IPS DF 6.9 (cell line): ENCODE measurements at regions not wholly inside any gene's neighbourhood (a gene's known extent, or its start where the extent isn't known, plus 50 kb on each side); places are given as distances from the start of the nearest gene placed in this dataset.
"Not testable (repeated sequence)": the region's sequence is repeated elsewhere in the genome, so short reads cannot be mapped to it uniquely, and the experiment has no call there.

Experiments
- DNase-seq: peaks from one replicate; pipeline ENCODE4 v3.0.0-alpha.2; 2013; ENCODE audit warnings: low read depth, low spot score
- H3K27ac ChIP-seq: one replicate; pipeline ENCODE4 v1.5.1; 2013; ENCODE audit warnings: low read length, control low read depth
- H3K27me3 ChIP-seq: 2 replicates; pipeline ENCODE4 v1.6.1; 2013; ENCODE audit warnings: mild to moderate bottlenecking, low read length; ENCODE audit not compliant: control insufficient read depth, insufficient read depth
- H3K36me3 ChIP-seq: 2 replicates; pipeline ENCODE4 v1.6.1; 2013; ENCODE audit warnings: low read length; ENCODE audit not compliant: control insufficient read depth, insufficient read depth
- H3K4me1 ChIP-seq: 2 replicates; pipeline ENCODE4 v1.6.1; 2013; ENCODE audit warnings: low read length; ENCODE audit not compliant: control insufficient read depth, insufficient read depth
- H3K4me3 ChIP-seq: 2 replicates; pipeline ENCODE4 v1.5.1; 2013; ENCODE audit warnings: mild to moderate bottlenecking, low read length
- H3K9me3 ChIP-seq: 2 replicates; pipeline ENCODE4 v1.6.1; 2013; ENCODE audit warnings: low read length, inconsistent platforms; ENCODE audit not compliant: control insufficient read depth, insufficient read depth
- WGBS: extraction: QIAGEN DNeasy Blood & Tissue Kit; methylation state at CpG from one replicate; pipeline ENCODE4 v1.1.7; 2013; ENCODE audit warnings: mixed read lengths, missing lambda C conversion rate; ENCODE audit not compliant: insufficient read length, insufficient coverage; 5-methylcytosine and 5-hydroxymethylcytosine counted together

DNA sequence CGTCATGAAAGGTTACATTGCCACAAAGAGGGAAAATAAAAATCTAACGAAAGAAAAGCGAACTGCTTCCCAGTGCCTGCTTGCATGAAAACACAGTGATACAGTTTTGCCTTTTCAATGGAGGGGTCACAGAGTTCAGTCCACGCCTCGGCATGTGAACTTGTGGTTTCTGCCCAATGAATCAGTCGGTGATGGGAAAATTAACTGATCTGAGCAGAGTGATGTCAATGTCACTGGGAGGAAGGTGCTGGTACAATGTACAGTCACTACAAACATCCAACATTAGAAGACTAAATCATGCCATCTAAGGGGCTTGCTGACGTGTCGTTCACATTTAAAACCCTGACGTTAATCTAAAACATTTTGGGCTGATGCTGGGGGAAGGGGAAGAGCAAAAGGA is 151.8 kb upstream of the MSX2 start:
- Histone ChIP-seq H3K9me3 (no peaks in the 10 kb centered on the region), H3K27ac (no peak overlapping the region), H3K36me3 (no peaks in the 10 kb centered on the region), H3K27me3 (no peaks in the 10 kb centered on the region), H3K4me1 (no peaks in the 10 kb centered on the region), H3K4me3 (no peak overlapping the region)
- WGBS = no CpG with 5 or more reads among the region's 9 CpGs
- no peak for DNase-seq

DNA sequence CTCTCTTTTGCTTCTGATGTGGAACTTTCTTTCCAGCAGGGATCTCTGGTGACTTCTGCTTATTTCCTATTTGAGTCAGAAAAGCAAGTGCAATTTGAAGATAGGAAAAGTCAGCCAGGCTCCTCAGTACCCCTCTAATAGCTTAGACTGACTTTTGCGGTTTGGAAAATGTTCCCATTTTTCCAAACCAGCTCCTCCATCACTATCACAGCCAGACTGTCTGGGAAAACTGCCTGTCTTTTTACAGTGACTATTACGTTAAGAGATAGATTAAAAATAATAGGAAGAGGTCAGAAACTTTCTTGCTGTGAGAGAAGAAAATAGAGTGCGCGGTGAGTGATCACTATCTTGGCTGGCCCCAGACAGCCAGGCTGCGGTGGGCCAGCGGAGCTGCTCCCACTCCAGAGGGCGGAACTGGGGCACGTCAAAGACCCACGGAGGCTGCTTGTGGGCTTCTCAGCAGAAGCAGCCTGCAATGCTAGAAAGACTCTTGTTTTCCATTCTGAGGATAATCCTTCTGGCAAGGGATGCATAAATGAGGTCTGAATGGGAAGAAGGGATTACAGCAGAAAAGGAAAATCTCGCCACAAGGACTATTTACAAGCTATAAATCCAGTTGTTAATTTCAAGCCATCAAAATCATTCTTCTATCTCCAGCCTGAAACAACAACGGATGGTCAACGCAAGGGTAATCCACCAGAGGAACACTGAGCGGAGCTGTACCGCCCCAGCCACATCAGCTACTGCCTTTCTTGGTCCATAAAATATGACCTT is 151.0 kb upstream of the MSX2 start:
- Histone ChIP-seq H3K36me3 (no peaks in the 10 kb centered on the region), H3K27ac (no peak overlapping the region), H3K27me3 (no peaks in the 10 kb centered on the region), H3K4me3 (no peak overlapping the region), H3K4me1 (no peaks in the 10 kb centered on the region), H3K9me3 (no peaks in the 10 kb centered on the region)
- WGBS = no CpG with 5 or more reads among the region's 14 CpGs
- DNase-seq = no peak

- no peaks in the 10 kb centered on the region for H3K9me3 ChIP-seq
- H3K4me3 ChIP-seq = no peak overlapping the region
- no peaks in the 10 kb centered on the region for H3K27me3 ChIP-seq
- no peak for DNase-seq
- no peaks in the 10 kb centered on the region for H3K4me1 ChIP-seq
- no peak overlapping the region for H3K27ac ChIP-seq
- H3K36me3 ChIP-seq = no peaks in the 10 kb centered on the region
- WGBS = no CpG with 5 or more reads among the region's 2 CpGs
These were observed 149.3 kb upstream of the MSX2 start for GRCh38 chr5:174575043-174575442.

DNA sequence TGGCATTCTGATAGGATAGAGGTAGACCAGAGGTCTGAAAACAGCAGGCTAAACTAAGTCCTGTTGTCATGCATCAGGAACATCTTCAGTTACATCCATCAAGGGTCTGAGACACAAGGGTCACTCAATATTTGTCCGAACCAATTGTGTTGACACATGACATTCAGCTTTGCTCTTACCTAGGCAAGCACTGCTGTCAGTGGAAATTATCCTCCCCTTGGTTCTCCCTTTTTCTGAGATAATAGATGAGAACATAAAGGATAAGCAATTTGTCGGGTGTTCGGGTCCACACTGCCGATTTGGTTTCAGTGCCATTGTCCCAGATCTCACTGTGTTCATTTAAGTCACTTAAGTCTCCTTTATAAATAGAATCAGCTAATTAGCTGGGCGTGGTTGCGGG is 148.3 kb upstream of the MSX2 start:
- Histone ChIP-seq H3K4me3 (no peak overlapping the region), H3K9me3 (no peaks in the 10 kb centered on the region), H3K36me3 (no peaks in the 10 kb centered on the region), H3K27me3 (no peaks in the 10 kb centered on the region), H3K4me1 (no peaks in the 10 kb centered on the region), H3K27ac (no peak overlapping the region)
- DNase-seq = no peak
- WGBS = no CpG with 5 or more reads among the region's 6 CpGs

- Histone ChIP-seq H3K9me3 (no peaks in the 10 kb centered on the region), H3K27ac (no peak overlapping the region), H3K4me1 (no peaks in the 10 kb centered on the region), H3K36me3 (no peaks in the 10 kb centered on the region), H3K4me3 (no peak overlapping the region), H3K27me3 (no peaks in the 10 kb centered on the region)
- no CpG with 5 or more reads among the region's 5 CpGs for WGBS
- peak; percentile 50 for DNase-seq
These were observed 142.9 kb upstream of the MSX2 start for GRCh38 chr5:174581479-174581878.

- no peak overlapping the region for H3K27ac ChIP-seq
- no peaks in the 10 kb centered on the region for H3K4me1 ChIP-seq
- no peaks in the 10 kb centered on the region for H3K9me3 ChIP-seq
- WGBS = no CpG with 5 or more reads among the region's 4 CpGs
- no peaks in the 10 kb centered on the region for H3K36me3 ChIP-seq
- no peaks in the 10 kb centered on the region for H3K27me3 ChIP-seq
- no peak for DNase-seq
- no peak overlapping the region for H3K4me3 ChIP-seq
These were observed 142.5 kb upstream of the MSX2 start for GRCh38 chr5:174581894-174582293.

- H3K27ac ChIP-seq = no peak overlapping the region
- no peaks in the 10 kb centered on the region for H3K9me3 ChIP-seq
- WGBS = no CpG with 5 or more reads among the region's 4 CpGs
- no peaks in the 10 kb centered on the region for H3K4me1 ChIP-seq
- H3K36me3 ChIP-seq = no peaks in the 10 kb centered on the region
- DNase-seq = no peak
- no peaks in the 10 kb centered on the region for H3K27me3 ChIP-seq
- H3K4me3 ChIP-seq = no peak overlapping the region
These were observed 141.3 kb upstream of the MSX2 start for GRCh38 chr5:174583071-174583470.

- H3K36me3 ChIP-seq = no peaks in the 10 kb centered on the region
- WGBS = no CpG with 5 or more reads among the region's 2 CpGs
- no peak overlapping the region for H3K27ac ChIP-seq
- H3K27me3 ChIP-seq = no peaks in the 10 kb centered on the region
- H3K4me1 ChIP-seq = no peaks in the 10 kb centered on the region
- no peak for DNase-seq
- no peak overlapping the region for H3K4me3 ChIP-seq
- no peaks in the 10 kb centered on the region for H3K9me3 ChIP-seq
These were observed 138.9 kb upstream of the MSX2 start for GRCh38 chr5:174585472-174585871.

GRCh38 chr5:174586163-174586562 is 138.2 kb upstream of the MSX2 start:
- H3K27ac ChIP-seq, H3K4me1 ChIP-seq, H3K36me3 ChIP-seq, DNase-seq, H3K27me3 ChIP-seq, H3K4me3 ChIP-seq, H3K9me3 ChIP-seq: not testable (repeated sequence)
- no CpG with 5 or more reads among the region's 4 CpGs for WGBS

DNA sequence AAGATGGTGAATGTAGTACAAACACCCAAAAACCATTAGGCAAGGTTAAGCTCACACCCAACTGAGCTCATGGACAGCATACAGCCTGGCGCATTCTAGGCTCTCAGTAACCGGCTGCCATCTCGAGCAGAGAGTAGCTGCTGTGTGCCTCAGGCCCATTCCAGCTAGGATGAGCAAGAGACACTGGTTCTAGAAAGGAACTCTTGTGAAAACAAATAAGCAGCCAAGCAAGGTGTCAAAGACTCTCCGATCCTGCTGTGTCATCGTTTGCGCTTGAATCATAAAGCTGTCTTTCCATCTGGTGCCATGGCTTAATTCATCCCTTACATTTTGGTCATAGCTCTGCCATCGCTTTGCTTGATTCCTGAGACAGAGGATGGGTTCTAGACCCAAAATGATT is 135.4 kb upstream of the MSX2 start:
- no CpG with 5 or more reads among the region's 7 CpGs for WGBS
- no peaks in the 10 kb centered on the region for H3K4me1 ChIP-seq
- no peaks in the 10 kb centered on the region for H3K27me3 ChIP-seq

DNA sequence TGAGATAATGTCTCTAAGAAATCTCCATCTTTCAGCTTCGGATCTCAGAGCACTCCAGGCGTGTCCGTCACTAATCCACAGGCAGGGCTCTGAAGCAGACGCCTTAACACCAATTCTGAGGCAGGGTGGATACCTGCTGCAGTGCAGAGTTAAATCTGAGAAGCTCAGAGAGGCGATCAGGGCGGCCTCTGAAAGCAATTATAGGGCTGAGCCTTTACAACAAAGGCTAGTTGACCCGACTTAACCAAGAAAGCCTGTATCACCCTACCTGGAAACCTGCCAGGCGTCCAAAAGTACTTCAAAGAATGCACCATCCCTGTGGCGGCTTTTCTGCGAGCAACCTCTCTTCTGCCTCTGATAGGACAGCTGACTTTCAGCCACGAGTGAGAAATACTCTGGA is 134.8 kb upstream of the MSX2 start:
- no peak overlapping the region for H3K4me3 ChIP-seq
- H3K27ac ChIP-seq = no peak overlapping the region
- H3K36me3 ChIP-seq = no peaks in the 10 kb centered on the region
- no peak for DNase-seq
- no peaks in the 10 kb centered on the region for H3K27me3 ChIP-seq
- H3K4me1 ChIP-seq = no peaks in the 10 kb centered on the region
- WGBS = no CpG with 5 or more reads among the region's 11 CpGs
- no peaks in the 10 kb centered on the region for H3K9me3 ChIP-seq

More for the DNA sequence above, 135.4 kb upstream of the MSX2 start:
- no peaks in the 10 kb centered on the region for H3K9me3 ChIP-seq
- no peak for DNase-seq
- H3K4me3 ChIP-seq = no peak overlapping the region
- H3K36me3 ChIP-seq = no peaks in the 10 kb centered on the region
- no peak overlapping the region for H3K27ac ChIP-seq
